ENCODE measurements at regions not wholly inside any gene's neighbourhood (a gene's known extent, or its start where the extent isn't known, plus 50 kb on each side); places are given as distances from the start of the nearest gene placed in this dataset.
A peak's percentile ranks its signal among the peaks of the same experiment; 100 is the strongest.

DNA sequence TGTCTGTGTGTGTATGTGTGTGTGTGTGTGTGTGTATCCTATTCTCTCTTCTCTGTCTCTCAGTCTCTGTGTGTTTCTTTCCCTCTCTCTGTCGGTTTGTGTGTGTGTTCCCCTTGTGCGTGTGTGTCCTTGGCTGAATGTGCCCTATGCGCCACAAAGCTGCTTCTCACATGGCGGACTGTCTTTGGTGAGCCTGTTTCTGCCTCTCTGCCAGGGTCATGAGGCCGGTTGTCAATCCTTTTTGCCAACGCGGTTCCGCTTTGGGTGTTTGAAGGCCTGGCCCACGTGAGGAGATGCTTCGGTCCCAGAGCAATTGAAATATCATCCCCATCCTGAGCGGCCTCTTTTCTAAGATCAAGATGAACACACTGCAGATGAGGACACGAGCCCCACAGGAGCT is 476.0 kb downstream of the SPATA31A7 start:
- Histone ChIP-seq H3K4me2 (ENCODE audit: insufficient read depth, low read length, poor library complexity, severe bottlenecking) (no peak overlapping the region), H3K36me3 (replicated peaks in 1 of 2; ENCODE audit: control insufficient read depth in 2 of 2, insufficient read depth in 2 of 2, low read length in 2 of 2) (no peaks in the 10 kb centered on the region), H2BK15ac (ENCODE audit: low read length) (no peak overlapping the region), H2AK5ac (ENCODE audit: low read depth, low read length) (no peak overlapping the region), H2BK120ac (ENCODE audit: low read depth, low read length) (no peak overlapping the region), H3K9ac (ENCODE audit: low read depth, low read length, poor library complexity) (no peak overlapping the region), H3K14ac (ENCODE audit: low read length) (no peak overlapping the region), H3K4me3 (ENCODE audit: low read length in 2 of 2) (no peak overlapping the region), H3K9me3 (replicated peaks in 1 of 2; ENCODE audit: control insufficient read depth in 2 of 2, insufficient read depth in 1 of 2, low read depth in 1 of 2, low read length in 2 of 2) (peaks cover 0 to 10% of the 10 kb centered on the region in 2 donors), H4K91ac (ENCODE audit: low read depth, low read length, poor library complexity) (no peak overlapping the region), H3K79me1 (ENCODE audit: low read depth, low read length) (no peaks in the 10 kb centered on the region), H3K4me1 (ENCODE audit: control insufficient read depth in 2 of 2, insufficient read depth in 1 of 2, low read depth in 1 of 2, low read length in 2 of 2) (no peaks in the 10 kb centered on the region), H3K23ac (ENCODE audit: low read depth, low read length, poor library complexity) (no peak overlapping the region), H4K8ac (ENCODE audit: low read depth, low read length) (no peak overlapping the region), H3K27ac (replicated peaks; ENCODE audit: low read length) (no peak overlapping the region), H3K27me3 (ENCODE audit: control insufficient read depth in 3 of 3, insufficient read depth in 3 of 3, low read depth in 1 of 3, low read length in 3 of 3) (no peaks in the 10 kb centered on the region), H2BK5ac (ENCODE audit: low read length) (no peak overlapping the region), H3K18ac (ENCODE audit: low read length) (no peak overlapping the region), H2AFZ (ENCODE audit: low read length) (no peak overlapping the region), H3K4ac (ENCODE audit: low read length) (no peak overlapping the region), H2BK12ac (ENCODE audit: low read length) (no peak overlapping the region)
- no peak for DNase-seq (ENCODE audit: low spot score)
- WGBS, 2 donors (ENCODE audit: extremely low coverage in 2 of 2, insufficient read length in 2 of 2, insufficient replicate concordance in 1 of 2), result no CpG with 5 or more reads among the region's 12 CpGs

DNA sequence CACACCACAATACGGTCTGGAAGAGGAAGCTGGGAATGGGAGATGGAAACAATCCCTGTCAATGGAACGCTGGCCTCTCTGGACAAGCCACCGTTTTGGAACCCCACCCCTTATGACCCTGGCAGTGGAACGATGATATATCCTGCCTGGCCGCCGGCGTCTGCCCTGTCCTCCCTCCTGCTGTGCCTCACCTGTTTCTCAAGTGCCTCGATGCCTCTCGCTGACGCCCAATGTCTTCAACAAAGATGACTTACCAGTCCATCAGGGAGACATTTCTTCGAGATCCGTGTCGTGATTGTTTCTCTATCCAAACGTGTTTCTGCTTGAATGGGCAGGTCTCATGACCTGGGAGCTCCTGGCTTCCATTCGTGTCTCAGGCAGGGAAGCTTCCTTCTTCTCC is 476.5 kb downstream of the SPATA31A7 start:
- Histone ChIP-seq H2AK5ac (ENCODE audit: low read depth, low read length) (no peak overlapping the region), H2BK12ac (ENCODE audit: low read length) (no peak overlapping the region), H3K14ac (ENCODE audit: low read length) (no peak overlapping the region), H4K91ac (ENCODE audit: low read depth, low read length, poor library complexity) (no peak overlapping the region), H3K18ac (ENCODE audit: low read length) (no peak overlapping the region), H2BK15ac (ENCODE audit: low read length) (no peak overlapping the region), H3K4me3 (ENCODE audit: low read length in 2 of 2) (no peak overlapping the region), H3K4ac (ENCODE audit: low read length) (no peak overlapping the region), H3K36me3 (replicated peaks in 1 of 2; ENCODE audit: control insufficient read depth in 2 of 2, insufficient read depth in 2 of 2, low read length in 2 of 2) (no peaks in the 10 kb centered on the region), H2AFZ (ENCODE audit: low read length) (no peak overlapping the region), H3K4me1 (ENCODE audit: control insufficient read depth in 2 of 2, insufficient read depth in 1 of 2, low read depth in 1 of 2, low read length in 2 of 2) (no peaks in the 10 kb centered on the region), H3K9me3 (replicated peaks in 1 of 2; ENCODE audit: control insufficient read depth in 2 of 2, insufficient read depth in 1 of 2, low read depth in 1 of 2, low read length in 2 of 2) (peaks cover 0 to 12% of the 10 kb centered on the region in 2 donors), H3K79me1 (ENCODE audit: low read depth, low read length) (no peaks in the 10 kb centered on the region), H2BK5ac (ENCODE audit: low read length) (no peak overlapping the region), H3K4me2 (ENCODE audit: insufficient read depth, low read length, poor library complexity, severe bottlenecking) (no peak overlapping the region), H3K27ac (replicated peaks; ENCODE audit: low read length) (no peak overlapping the region), H3K27me3 (ENCODE audit: control insufficient read depth in 3 of 3, insufficient read depth in 3 of 3, low read depth in 1 of 3, low read length in 3 of 3) (no peaks in the 10 kb centered on the region), H3K9ac (ENCODE audit: low read depth, low read length, poor library complexity) (no peak overlapping the region), H3K23ac (ENCODE audit: low read depth, low read length, poor library complexity) (no peak overlapping the region), H2BK120ac (ENCODE audit: low read depth, low read length) (no peak overlapping the region), H4K8ac (ENCODE audit: low read depth, low read length) (no peak overlapping the region)
- DNase-seq (ENCODE audit: low spot score), result no peak
- WGBS, 2 donors (ENCODE audit: extremely low coverage in 2 of 2, insufficient read length in 2 of 2, insufficient replicate concordance in 1 of 2), result no CpG with 5 or more reads among the region's 15 CpGs

DNA sequence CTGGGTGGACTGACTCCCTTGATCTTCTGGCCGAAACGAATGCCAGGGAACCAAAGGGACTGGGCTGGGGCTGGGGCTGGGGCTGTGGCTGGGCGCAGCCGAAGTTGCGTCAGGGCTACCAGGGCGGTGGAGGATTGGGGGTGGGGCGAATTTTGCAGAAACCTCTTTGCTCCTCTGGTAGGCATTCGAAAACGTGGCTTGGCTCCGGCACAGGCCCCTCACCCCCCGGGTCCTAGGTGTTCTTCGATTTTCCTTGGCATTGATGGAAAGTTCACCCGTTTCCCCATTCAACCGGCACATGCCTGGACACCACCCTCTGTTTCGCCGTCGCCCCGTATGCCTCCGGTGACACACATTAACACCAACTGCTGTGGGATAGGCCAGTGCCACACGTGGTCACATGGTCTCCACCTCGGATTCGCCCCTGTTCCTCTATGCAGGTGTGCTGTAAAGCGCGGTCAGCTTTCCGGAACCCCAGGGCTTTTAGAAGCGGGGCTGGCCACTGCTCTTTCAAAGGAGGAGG is 477.1 kb downstream of the SPATA31A7 start:
- Histone ChIP-seq H2BK15ac (ENCODE audit: low read length) (no peak overlapping the region), H2BK120ac (ENCODE audit: low read depth, low read length) (no peak overlapping the region), H3K4me1 (ENCODE audit: control insufficient read depth in 2 of 2, insufficient read depth in 1 of 2, low read depth in 1 of 2, low read length in 2 of 2) (no peaks in the 10 kb centered on the region), H3K18ac (ENCODE audit: low read length) (no peak overlapping the region), H3K9me3 (replicated peaks in 1 of 2; ENCODE audit: control insufficient read depth in 2 of 2, insufficient read depth in 1 of 2, low read depth in 1 of 2, low read length in 2 of 2) (peaks cover 0 to 12% of the 10 kb centered on the region in 2 donors), H2BK5ac (ENCODE audit: low read length) (no peak overlapping the region), H3K79me1 (ENCODE audit: low read depth, low read length) (no peaks in the 10 kb centered on the region), H4K8ac (ENCODE audit: low read depth, low read length) (no peak overlapping the region), H3K36me3 (replicated peaks in 1 of 2; ENCODE audit: control insufficient read depth in 2 of 2, insufficient read depth in 2 of 2, low read length in 2 of 2) (no peaks in the 10 kb centered on the region), H3K14ac (ENCODE audit: low read length) (no peak overlapping the region), H3K23ac (ENCODE audit: low read depth, low read length, poor library complexity) (no peak overlapping the region), H2BK12ac (ENCODE audit: low read length) (no peak overlapping the region), H3K9ac (ENCODE audit: low read depth, low read length, poor library complexity) (no peak overlapping the region), H3K27me3 (ENCODE audit: control insufficient read depth in 3 of 3, insufficient read depth in 3 of 3, low read depth in 1 of 3, low read length in 3 of 3) (no peaks in the 10 kb centered on the region), H3K27ac (replicated peaks; ENCODE audit: low read length) (no peak overlapping the region), H3K4me3 (ENCODE audit: low read length in 2 of 2) (peak overlapping the region; percentile 21 to 34), H2AK5ac (ENCODE audit: low read depth, low read length) (no peak overlapping the region), H3K4me2 (ENCODE audit: insufficient read depth, low read length, poor library complexity, severe bottlenecking) (no peak overlapping the region), H4K91ac (ENCODE audit: low read depth, low read length, poor library complexity) (no peak overlapping the region), H2AFZ (ENCODE audit: low read length) (no peak overlapping the region), H3K4ac (ENCODE audit: low read length) (no peak overlapping the region)
- WGBS, 2 donors (ENCODE audit: extremely low coverage in 2 of 2, insufficient read length in 2 of 2, insufficient replicate concordance in 1 of 2), result no CpG with 5 or more reads among the region's 26 CpGs
- no peak for DNase-seq (ENCODE audit: low spot score)

DNA sequence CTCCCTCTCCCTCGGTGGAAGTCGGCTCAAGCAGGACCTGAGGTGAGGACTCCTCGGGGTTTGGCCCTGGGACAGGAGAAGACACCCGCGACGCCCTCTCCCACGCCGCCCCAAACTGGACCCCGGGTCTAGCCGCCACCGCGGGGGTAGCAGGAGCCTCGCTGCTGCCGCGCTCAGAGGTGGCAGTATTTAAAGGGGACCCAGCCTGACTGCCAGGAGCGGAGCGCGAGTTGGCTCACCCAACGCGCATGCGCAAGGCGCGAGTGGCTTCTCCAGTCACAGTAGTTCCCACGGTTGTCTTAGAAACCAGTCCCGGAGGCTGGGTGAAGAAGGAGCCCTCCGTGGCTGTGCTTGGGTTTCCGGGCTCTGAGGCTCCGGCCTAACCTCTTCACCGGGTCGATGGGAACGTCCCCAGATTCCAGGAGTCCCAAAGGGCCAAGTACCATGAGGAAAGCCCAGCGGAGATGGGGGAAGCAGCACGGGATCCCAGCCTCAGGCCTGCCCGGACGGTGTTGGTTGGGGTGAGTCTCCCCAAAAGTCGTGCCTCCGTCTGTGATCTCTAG is 477.8 kb downstream of the SPATA31A7 start:
- Histone ChIP-seq H3K4me3 (ENCODE audit: low read length in 2 of 2) (no peak overlapping the region), H2AFZ (ENCODE audit: low read length) (no peak overlapping the region), H3K36me3 (replicated peaks in 1 of 2; ENCODE audit: control insufficient read depth in 2 of 2, insufficient read depth in 2 of 2, low read length in 2 of 2) (no peaks in the 10 kb centered on the region), H3K14ac (ENCODE audit: low read length) (no peak overlapping the region), H3K4ac (ENCODE audit: low read length) (no peak overlapping the region), H2AK5ac (ENCODE audit: low read depth, low read length) (no peak overlapping the region), H3K9ac (ENCODE audit: low read depth, low read length, poor library complexity) (no peak overlapping the region), H3K27ac (replicated peaks; ENCODE audit: low read length) (no peak overlapping the region), H3K4me1 (ENCODE audit: control insufficient read depth in 2 of 2, insufficient read depth in 1 of 2, low read depth in 1 of 2, low read length in 2 of 2) (no peaks in the 10 kb centered on the region), H2BK15ac (ENCODE audit: low read length) (no peak overlapping the region), H3K27me3 (ENCODE audit: control insufficient read depth in 3 of 3, insufficient read depth in 3 of 3, low read depth in 1 of 3, low read length in 3 of 3) (no peaks in the 10 kb centered on the region), H4K91ac (ENCODE audit: low read depth, low read length, poor library complexity) (no peak overlapping the region), H4K8ac (ENCODE audit: low read depth, low read length) (no peak overlapping the region), H3K4me2 (ENCODE audit: insufficient read depth, low read length, poor library complexity, severe bottlenecking) (no peak overlapping the region), H3K18ac (ENCODE audit: low read length) (no peak overlapping the region), H3K23ac (ENCODE audit: low read depth, low read length, poor library complexity) (no peak overlapping the region), H2BK5ac (ENCODE audit: low read length) (no peak overlapping the region), H2BK120ac (ENCODE audit: low read depth, low read length) (no peak overlapping the region), H2BK12ac (ENCODE audit: low read length) (no peak overlapping the region), H3K79me1 (ENCODE audit: low read depth, low read length) (no peaks in the 10 kb centered on the region), H3K9me3 (replicated peaks in 1 of 2; ENCODE audit: control insufficient read depth in 2 of 2, insufficient read depth in 1 of 2, low read depth in 1 of 2, low read length in 2 of 2) (peaks cover 0 to 12% of the 10 kb centered on the region in 2 donors)
- no CpG with 5 or more reads among the region's 37 CpGs for WGBS, 2 donors (ENCODE audit: extremely low coverage in 2 of 2, insufficient read length in 2 of 2, insufficient replicate concordance in 1 of 2)
- no peak for DNase-seq (ENCODE audit: low spot score)
